ENCODE measurements at regions not wholly inside any gene's neighbourhood (a gene's known extent, or its start where the extent isn't known, plus 50 kb on each side); places are given as distances from the start of the nearest gene placed in this dataset.

- H3K9ac ChIP-seq (ENCODE audit: extremely low read depth, low read length, poor library complexity, severe bottlenecking): no peak overlapping the region
- Mint-ChIP-seq H3K27me3 (ENCODE audit: insufficient read depth) (no peaks in the 10 kb centered on the region), H3K4me3 (no peak overlapping the region), H3K36me3 (ENCODE audit: low read depth) (peaks cover 27% of the 10 kb centered on the region), H3K9me3 (no peaks in the 10 kb centered on the region), H3K4me1 (peaks cover 12% of the 10 kb centered on the region), H3K27ac (no peak overlapping the region)
- 51 to 58% methylated on average over 3 of the region's 3 CpGs for WGBS, 2 experiments (ENCODE audit: insufficient coverage in 1 of 2, insufficient read length in 1 of 2)
- no peak for DNase-seq
- H3K27ac ChIP-seq (ENCODE audit: low read depth, low read length): no peak overlapping the region
- TF ChIP-seq CTCF (conservative IDR thresholded peaks at IDR 0.05): no peak
- H3K4me1 ChIP-seq (ENCODE audit: control insufficient read depth, insufficient read depth, low read length): no peaks in the 10 kb centered on the region
- no peaks in the 10 kb centered on the region for H3K9me3 ChIP-seq (ENCODE audit: control insufficient read depth, low read length)
- H3K36me3 ChIP-seq (ENCODE audit: control insufficient read depth, insufficient read depth, low read length): peaks cover 42% of the 10 kb centered on the region
- no peak overlapping the region for H3K4me3 ChIP-seq (ENCODE audit: low read length)
- no peaks in the 10 kb centered on the region for H3K27me3 ChIP-seq (ENCODE audit: control insufficient read depth, insufficient read depth, low read length, poor library complexity, severe bottlenecking)
These were observed 297.5 kb downstream of the SOX4 start for GRCh38 chr6:21891080-21891479.

GRCh38 chr6:21893793-21894192, 300.2 kb downstream of the SOX4 start:
- no peak for TF ChIP-seq CTCF (conservative IDR thresholded peaks at IDR 0.05)
- H3K4me3 ChIP-seq (ENCODE audit: low read length): no peak overlapping the region
- peaks cover under 1% of the 10 kb centered on the region for H3K9me3 Mint-ChIP-seq
- no peak overlapping the region for H3K27ac Mint-ChIP-seq
- no peak overlapping the region for H3K9ac ChIP-seq (ENCODE audit: extremely low read depth, low read length, poor library complexity, severe bottlenecking)
- H3K4me3 Mint-ChIP-seq: no peak overlapping the region
- H3K4me1 ChIP-seq (ENCODE audit: control insufficient read depth, insufficient read depth, low read length): no peaks in the 10 kb centered on the region
- H3K36me3 ChIP-seq (ENCODE audit: control insufficient read depth, insufficient read depth, low read length): peaks cover 32% of the 10 kb centered on the region
- peaks cover 22% of the 10 kb centered on the region for H3K36me3 Mint-ChIP-seq (ENCODE audit: low read depth)
- WGBS, 2 experiments (ENCODE audit: insufficient coverage in 1 of 2, insufficient read length in 1 of 2): 95 to 100% methylated on average over 2 to 4 of the region's 4 CpGs
- H3K9me3 ChIP-seq (ENCODE audit: control insufficient read depth, low read length): no peaks in the 10 kb centered on the region
- H3K27ac ChIP-seq (ENCODE audit: low read depth, low read length): no peak overlapping the region
- no peaks in the 10 kb centered on the region for H3K27me3 Mint-ChIP-seq (ENCODE audit: insufficient read depth)
- DNase-seq: no peak
- no peaks in the 10 kb centered on the region for H3K27me3 ChIP-seq (ENCODE audit: control insufficient read depth, insufficient read depth, low read length, poor library complexity, severe bottlenecking)
- peaks cover 21% of the 10 kb centered on the region for H3K4me1 Mint-ChIP-seq

GRCh38 chr6:21895555-21895954, 302.0 kb downstream of the SOX4 start:
- H3K4me3 Mint-ChIP-seq: no peak overlapping the region
- H3K36me3 ChIP-seq (ENCODE audit: control insufficient read depth, insufficient read depth, low read length): peaks cover 31% of the 10 kb centered on the region
- WGBS, 2 experiments (ENCODE audit: insufficient coverage in 1 of 2, insufficient read length in 1 of 2): 94 to 95% methylated on average over 6 of the region's 6 CpGs

More at GRCh38 chr6:21895555-21895954, 302.0 kb downstream of the SOX4 start:
- TF ChIP-seq CTCF (conservative IDR thresholded peaks at IDR 0.05): no peak
- no peak overlapping the region for H3K27ac ChIP-seq (ENCODE audit: low read depth, low read length)
- no peaks in the 10 kb centered on the region for H3K27me3 Mint-ChIP-seq (ENCODE audit: insufficient read depth)
- H3K4me1 ChIP-seq (ENCODE audit: control insufficient read depth, insufficient read depth, low read length): no peaks in the 10 kb centered on the region
- peaks cover 3% of the 10 kb centered on the region for H3K9me3 Mint-ChIP-seq
- no peaks in the 10 kb centered on the region for H3K9me3 ChIP-seq (ENCODE audit: control insufficient read depth, low read length)
- H3K4me1 Mint-ChIP-seq: peaks cover 27% of the 10 kb centered on the region
- no peak for DNase-seq
- no peak overlapping the region for H3K9ac ChIP-seq (ENCODE audit: extremely low read depth, low read length, poor library complexity, severe bottlenecking)
- H3K27me3 ChIP-seq (ENCODE audit: control insufficient read depth, insufficient read depth, low read length, poor library complexity, severe bottlenecking): no peaks in the 10 kb centered on the region
- peaks cover 16% of the 10 kb centered on the region for H3K36me3 Mint-ChIP-seq (ENCODE audit: low read depth)
- no peak overlapping the region for H3K27ac Mint-ChIP-seq
- H3K4me3 ChIP-seq (ENCODE audit: low read length): no peak overlapping the region

Data from endodermal cell (in vitro differentiated cells).